PC-3 (cell line): ENCODE measurements at regions not wholly inside any gene's neighbourhood (a gene's known extent, or its start where the extent isn't known, plus 50 kb on each side); places are given as distances from the start of the nearest gene placed in this dataset.

Source experiments
- ATAC-seq: fragments of 200-7000 bp; cut with Tn5 transposase; 2 replicates; pipeline ENCODE4 v1.9.1; 2020; ENCODE audit warnings: mild to moderate bottlenecking, moderate library complexity
- BruUV-seq: library from RNA; stranded (reverse); fragments of 400-500 nt; replicated peaks from 2 replicates; lab custom pipeline; 2021; lab: Mats Ljungman, UMichigan
- CTCF ChIA-PET: fragments of 300-600 bp; sonication (Branson Sonifier 250); formaldehyde crosslinking; loops from one replicate; lab custom pipeline; 2022; ENCODE audit warnings: antibody characterized with exemption; lab: Charles Lee
- POLR2A ChIA-PET: fragments of 300-600 bp; sonication (Branson Sonifier 250); formaldehyde crosslinking; loops from one replicate; lab custom pipeline; 2022; ENCODE audit warnings: antibody characterized with exemption; ENCODE audit not compliant: unreplicated experiment; lab: Charles Lee
- DNase-seq: peaks from one replicate; pipeline ENCODE4 v3.0.0-alpha.2; 2015
- H2AFZ ChIP-seq: fragments of 300-600 bp; sonication (generic); 2 replicates; pipeline ENCODE4 v1.6.0; 2016; ENCODE audit warnings: antibody characterized with exemption, low read length
- H3F3A ChIP-seq: fragments of 300-600 bp; sonication (generic); one replicate; pipeline ENCODE4 v1.6.0; 2017; ENCODE audit warnings: antibody characterized with exemption, low read length, control low read depth, mild to moderate bottlenecking; ENCODE audit not compliant: unreplicated experiment
- H3K27ac ChIP-seq: fragments of 300-600 bp; sonication (generic); 2 replicates; pipeline ENCODE4 v1.5.1; 2016; ENCODE audit warnings: mild to moderate bottlenecking, low read length
- H3K27me3 ChIP-seq: fragments of 300-600 bp; sonication (generic); 2 replicates; pipeline ENCODE4 v1.6.1; 2016; ENCODE audit warnings: low read length, mixed read lengths
- H3K36me3 ChIP-seq: fragments of 300-600 bp; sonication (generic); 2 replicates; pipeline ENCODE4 v1.6.1; 2016; ENCODE audit warnings: low read depth, mixed run types, low read length, mixed read lengths
- H3K4me1 ChIP-seq: fragments of 300-600 bp; sonication (generic); 2 replicates; pipeline ENCODE4 v1.5.1; 2016; ENCODE audit warnings: low read length; ENCODE audit not compliant: insufficient read depth
- H3K4me2 ChIP-seq: fragments of 300-600 bp; sonication (generic); 2 replicates; pipeline ENCODE4 v1.6.0; 2016; ENCODE audit warnings: low read length
- H3K4me3 ChIP-seq: fragments of 300-600 bp; sonication (generic); 2 replicates; pipeline ENCODE4 v1.5.1; 2016; ENCODE audit warnings: mild to moderate bottlenecking, low read length, mixed read lengths
- H3K79me2 ChIP-seq: fragments of 300-600 bp; sonication (generic); 2 replicates; pipeline ENCODE4 v1.6.1; 2017; ENCODE audit warnings: low read length, mixed read lengths
- H3K9ac ChIP-seq: fragments of 300-600 bp; sonication (generic); 2 replicates; pipeline ENCODE4 v1.6.0; 2016; ENCODE audit warnings: mild to moderate bottlenecking, low read length
- H3K9me2 ChIP-seq: fragments of 300-600 bp; sonication (generic); replicated peaks from 2 replicates; pipeline ENCODE4 v1.6.1; 2016; ENCODE audit warnings: mixed run types, low read length, mixed read lengths
- H3K9me3 ChIP-seq: fragments of 300-600 bp; sonication (generic); 2 replicates; pipeline ENCODE4 v1.6.1; 2016; ENCODE audit warnings: low read length, mixed read lengths
- H4K20me1 ChIP-seq: fragments of 300-600 bp; sonication (generic); 2 replicates; pipeline ENCODE4 v1.6.1; 2016; ENCODE audit warnings: low read length, mixed read lengths
- CTCF ChIP-seq: fragments of 300-600 bp; sonication (generic); conservative IDR thresholded peaks from 2 replicates; pipeline ENCODE4 v1.5.1; 2017; ENCODE audit warnings: antibody characterized with exemption, low read depth, mild to moderate bottlenecking, low read length
- EZH2 ChIP-seq: fragments of 300-600 bp; sonication (generic); IDR thresholded peaks from one replicate; pipeline ENCODE4 v1.6.1; 2017; ENCODE audit warnings: antibody characterized with exemption, mild to moderate bottlenecking, low read length; ENCODE audit not compliant: unreplicated experiment
- EZH2phosphoT487 ChIP-seq: fragments of 300-600 bp; sonication (generic); IDR thresholded peaks from 2 replicates; pipeline ENCODE4 v1.6.1; 2018; ENCODE audit warnings: mild to moderate bottlenecking, antibody characterized with exemption, low read length, borderline replicate concordance
- intact Hi-C: fragments of 100-400 bp; cut with micrococcal nuclease; formaldehyde crosslinking; loops from 2 replicates; pipeline ENCODE4 v1.9.0; 2023

- Histone ChIP-seq H3K4me3 (no peak overlapping the region), H3K9me3 (peaks cover 6% of the 10 kb centered on the region; the same call in 1 of the 2 replicates), H3K36me3 (no peaks in the 10 kb centered on the region), H3K27ac (no peak overlapping the region), H3K4me2 (no peak overlapping the region), H3K4me1 (no peaks in the 10 kb centered on the region), H3K79me2 (no peaks in the 10 kb centered on the region), H3F3A (no peaks in the 10 kb centered on the region), H4K20me1 (no peaks in the 10 kb centered on the region), H3K27me3 (no peaks in the 10 kb centered on the region), H3K9me2 (no peaks in the 10 kb centered on the region), H2AFZ (no peak overlapping the region), H3K9ac (no peak overlapping the region)
- no TSS peak for BruUV-seq
- ChIA-PET POLR2A (no interaction called here), CTCF (no interaction called here)
- ATAC-seq (no peak), DNase-seq (no peak)
- intact Hi-C loops = no loop called here
- TF ChIP-seq CTCF = no peak
Observed at GRCh38 chr3:35505772-35506171, 133.6 kb upstream of the ARPP21 start.

- no peak overlapping the region for H3K9ac ChIP-seq
- POLR2A ChIA-PET = no interaction called here
- no peaks in the 10 kb centered on the region for H3K36me3 ChIP-seq
- no peaks in the 10 kb centered on the region for H3K27me3 ChIP-seq
- no peaks in the 10 kb centered on the region for H3F3A ChIP-seq
- intact Hi-C loops = no loop called here
- no TSS peak for BruUV-seq
- H3K9me3 ChIP-seq = peaks cover 15% of the 10 kb centered on the region
- no peak overlapping the region for H3K27ac ChIP-seq
- no peak overlapping the region for H2AFZ ChIP-seq
- H3K79me2 ChIP-seq = no peaks in the 10 kb centered on the region
- no peaks in the 10 kb centered on the region for H3K4me1 ChIP-seq
- no peak for ATAC-seq
- no peaks in the 10 kb centered on the region for H4K20me1 ChIP-seq
- no peak for TF ChIP-seq EZH2phosphoT487
- no peak for TF ChIP-seq CTCF
- TF ChIP-seq EZH2 = no peak
- CTCF ChIA-PET = no interaction called here
- H3K9me2 ChIP-seq = no peaks in the 10 kb centered on the region
- no peak overlapping the region for H3K4me3 ChIP-seq
- no peak overlapping the region for H3K4me2 ChIP-seq
- DNase-seq = no peak
Observed at GRCh38 chr3:35519936-35520335, 119.4 kb upstream of the ARPP21 start.

- TF ChIP-seq EZH2 = no peak
- no peak for TF ChIP-seq CTCF
- no peak for TF ChIP-seq EZH2phosphoT487
- Histone ChIP-seq H4K20me1 (no peaks in the 10 kb centered on the region), H3F3A (no peaks in the 10 kb centered on the region), H3K9ac (no peak overlapping the region), H3K27ac (no peak overlapping the region), H3K27me3 (no peaks in the 10 kb centered on the region), H3K36me3 (no peaks in the 10 kb centered on the region), H3K9me2 (no peaks in the 10 kb centered on the region), H3K4me1 (no peaks in the 10 kb centered on the region), H3K79me2 (no peaks in the 10 kb centered on the region), H2AFZ (no peak overlapping the region), H3K4me3 (no peak overlapping the region), H3K9me3 (peaks cover 15% of the 10 kb centered on the region), H3K4me2 (no peak overlapping the region)
- CTCF ChIA-PET = no interaction called here
- ATAC-seq (no peak), DNase-seq (no peak)
- intact Hi-C loops = no loop called here
- POLR2A ChIA-PET = no interaction called here
- no TSS peak for BruUV-seq
Observed at GRCh38 chr3:35521196-35521595, 118.1 kb upstream of the ARPP21 start.
